GM23338 (cell line): ENCODE measurements at regions not wholly inside any gene's neighbourhood (a gene's known extent, or its start where the extent isn't known, plus 50 kb on each side); places are given as distances from the start of the nearest gene placed in this dataset.

ENCODE experiments used
- ATAC-seq: fragments of 200-7000 bp; cut with Tn5 transposase; 3 replicates; pipeline ENCODE4 v1.9.1; 2020
- DNase-seq: peaks from one replicate; pipeline ENCODE4 v3.0.0-alpha.2; 2015; ENCODE audit warnings: low spot score
- H2AFZ ChIP-seq: fragments of 200-600 bp; sonication (generic); 2 replicates; pipeline ENCODE4 v1.8.0; 2016; ENCODE audit warnings: antibody characterized with exemption, mild to moderate bottlenecking, moderate library complexity
- H3F3A ChIP-seq: fragments of 200-600 bp; sonication (generic); replicated peaks from 2 replicates; pipeline ENCODE4 v1.8.0; 2017; ENCODE audit warnings: antibody characterized with exemption, mixed run types, low read depth
- H3K27ac ChIP-seq: fragments of 200-600 bp; sonication (generic); 2 replicates; pipeline ENCODE4 v1.6.1; 2016; ENCODE audit warnings: low read depth
- H3K27me3 ChIP-seq: fragments of 200-600 bp; sonication (generic); 2 replicates; pipeline ENCODE4 v1.8.0; 2016; ENCODE audit warnings: mild to moderate bottlenecking, mixed run types, moderate library complexity; ENCODE audit not compliant: insufficient read depth
- H3K36me3 ChIP-seq: fragments of 200-600 bp; sonication (generic); 2 replicates; pipeline ENCODE4 v1.8.0; 2016; ENCODE audit warnings: mild to moderate bottlenecking; ENCODE audit not compliant: insufficient read depth
- H3K4me1 ChIP-seq: fragments of 200-600 bp; sonication (generic); 2 replicates; pipeline ENCODE4 v1.8.0; 2016; ENCODE audit warnings: mild to moderate bottlenecking, moderate library complexity; ENCODE audit not compliant: insufficient read depth
- H3K4me2 ChIP-seq: fragments of 200-600 bp; sonication (generic); 2 replicates; pipeline ENCODE4 v1.7.1; 2017; ENCODE audit warnings: mixed run types
- H3K4me3 ChIP-seq: fragments of 200-600 bp; sonication (generic); 2 replicates; pipeline ENCODE4 v1.6.1; 2016; ENCODE audit warnings: mixed run types
- H3K79me2 ChIP-seq: fragments of 200-600 bp; sonication (generic); replicated peaks from 2 replicates; pipeline ENCODE4 v1.8.0; 2017; ENCODE audit warnings: mild to moderate bottlenecking; ENCODE audit not compliant: insufficient read depth
- H3K9me2 ChIP-seq: fragments of 200-600 bp; sonication (generic); 2 replicates; pipeline ENCODE4 v1.8.0; 2017; ENCODE audit not compliant: insufficient read depth
- H4K20me1 ChIP-seq: fragments of 200-600 bp; sonication (generic); replicated peaks from 2 replicates; pipeline ENCODE4 v1.8.0; 2017; ENCODE audit warnings: mild to moderate bottlenecking; ENCODE audit not compliant: insufficient read depth
- H3K27ac Mint-ChIP-seq: 2 replicates; pipeline ENCODE4 v1.8.0; 2020; ENCODE audit warnings: inconsistent platforms, mild to moderate bottlenecking, moderate library complexity, mixed read lengths
- H3K27me3 Mint-ChIP-seq: 3 replicates; pipeline ENCODE4 v1.8.0; 2022; ENCODE audit warnings: low read depth, mild to moderate bottlenecking, moderate library complexity, mixed read lengths, inconsistent platforms; ENCODE audit not compliant: insufficient read depth, poor library complexity
- H3K36me3 Mint-ChIP-seq: 3 replicates; pipeline ENCODE4 v1.8.0; 2021; ENCODE audit warnings: low read depth, mild to moderate bottlenecking, inconsistent platforms, moderate library complexity, mixed read lengths
- H3K4me1 Mint-ChIP-seq: 3 replicates; pipeline ENCODE4 v1.8.0; 2020; ENCODE audit warnings: mild to moderate bottlenecking, inconsistent platforms, mixed read lengths
- H3K4me3 Mint-ChIP-seq: 3 replicates; pipeline ENCODE4 v1.8.0; 2021; ENCODE audit warnings: moderate library complexity, mild to moderate bottlenecking, inconsistent platforms, mixed read lengths
- H3K9me3 Mint-ChIP-seq: 3 replicates; pipeline ENCODE4 v1.8.0; 2020; ENCODE audit warnings: moderate library complexity, mild to moderate bottlenecking, inconsistent platforms, mixed read lengths
- CREB1 ChIP-seq: fragments of 250-450 bp; sonication (Bioruptor Pico); IDR thresholded peaks from 2 replicates; pipeline ENCODE4 v1.5.0; 2020; ENCODE audit warnings: low read depth, mild to moderate bottlenecking, moderate library complexity
- CTCF ChIP-seq, 2 experiments: fragments of 200-600 bp in 1 of 2; sonication (generic) in 1 of 2; conservative IDR thresholded peaks; 2 replicates each; pipeline versions ENCODE4 v1.5.1 to v1.6.1; 2016 to 2017; ENCODE audit warnings: antibody characterized with exemption in 2 of 2, low read depth in 2 of 2, mild to moderate bottlenecking in 2 of 2, moderate library complexity in 1 of 2
- EZH2phosphoT487 ChIP-seq: fragments of 200-600 bp; sonication (generic); IDR thresholded peaks from one replicate; pipeline ENCODE4 v1.8.1; 2018; ENCODE audit warnings: antibody characterized with exemption; ENCODE audit not compliant: unreplicated experiment
- NANOG ChIP-seq: IDR thresholded peaks from 2 replicates; pipeline ENCODE4 v1.6.1; 2016; ENCODE audit warnings: antibody characterized with exemption, borderline replicate concordance
- POLR2AphosphoS5 ChIP-seq: IDR thresholded peaks from 2 replicates; pipeline ENCODE4 v1.6.1; 2016; ENCODE audit warnings: antibody characterized with exemption, low read depth

DNA sequence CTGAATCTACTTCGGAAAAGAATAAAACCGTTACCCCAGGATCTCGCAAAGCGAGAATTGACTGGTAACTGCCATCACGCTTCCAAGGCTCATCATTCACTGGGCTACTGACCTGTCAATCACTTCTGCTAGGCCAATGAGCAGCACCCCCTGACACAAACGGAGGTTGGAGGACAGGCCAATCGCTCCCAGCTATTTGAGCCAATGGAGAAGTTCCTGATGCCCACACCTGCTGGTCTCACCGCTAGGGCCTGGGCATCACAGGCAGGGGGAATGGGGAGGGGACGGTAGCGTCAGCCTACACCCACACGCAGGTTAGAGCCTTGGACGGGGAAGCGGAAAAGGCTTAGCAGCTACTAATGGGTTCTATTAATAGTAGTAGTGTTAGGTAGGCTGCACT, 56.7 kb upstream of the CHST1 start:
- no peak overlapping the region for H3K4me3 ChIP-seq
- H3K4me1 ChIP-seq = peaks cover 31% of the 10 kb centered on the region
- no peak overlapping the region for H3K27ac ChIP-seq
- peak overlapping the region; percentile 72; the same call in 1 of the 2 replicates for H2AFZ ChIP-seq
- DNase-seq (peak; percentile 86), ATAC-seq (peak; percentile 71)
- Mint-ChIP-seq H3K4me1 (peaks cover 12% of the 10 kb centered on the region), H3K36me3 (no peaks in the 10 kb centered on the region), H3K9me3 (no peaks in the 10 kb centered on the region), H3K27ac (no peak overlapping the region), H3K27me3 (peaks cover 3% of the 10 kb centered on the region), H3K4me3 (no peak overlapping the region)
- H3K79me2 ChIP-seq = no peaks in the 10 kb centered on the region
- no peaks in the 10 kb centered on the region for H3K36me3 ChIP-seq
- H4K20me1 ChIP-seq = no peaks in the 10 kb centered on the region
- H3K27me3 ChIP-seq = no peaks in the 10 kb centered on the region
- H3F3A ChIP-seq = no peaks in the 10 kb centered on the region
- peaks cover 12% of the 10 kb centered on the region; the same call in 1 of the 2 replicates for H3K9me2 ChIP-seq
- H3K4me2 ChIP-seq = no peak overlapping the region
- TF ChIP-seq POLR2AphosphoS5 = no peak
- TF ChIP-seq CTCF (conservative IDR thresholded peaks at IDR 0.05; ENCODE audit: low read depth in 2 of 2) = no peak
- no peak for TF ChIP-seq NANOG
- TF ChIP-seq CREB1 (CRISPR knock-in tag) = no peak

DNA sequence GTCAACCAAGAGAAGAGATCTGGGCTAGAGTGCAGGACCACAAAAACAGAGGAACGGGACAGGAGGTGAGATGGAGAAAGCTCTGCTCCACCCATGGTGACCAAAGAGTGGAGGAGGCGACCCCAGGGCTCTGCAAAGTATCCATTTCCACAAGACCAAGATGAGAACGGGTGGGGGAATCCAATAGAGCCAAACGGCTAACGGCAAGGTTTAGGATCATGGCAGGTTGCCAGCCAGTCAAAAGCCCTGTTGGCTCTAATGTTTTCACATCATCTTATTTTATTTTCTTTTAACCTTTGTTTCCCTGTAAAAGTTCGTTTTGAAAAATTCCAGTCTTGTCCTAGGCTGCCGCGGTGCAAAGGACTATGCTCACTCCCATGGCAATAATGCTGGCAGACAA, 52.1 kb upstream of the CHST1 start:
- no peaks in the 10 kb centered on the region for H3K27me3 ChIP-seq
- H3K4me1 Mint-ChIP-seq = 0 out of 3 replicates have a peak, but pooled peaks cover 3% of the 10 kb centered on the region

More for the DNA sequence above, 52.1 kb upstream of the CHST1 start:
- ATAC-seq = no peak
- Histone ChIP-seq H3K4me2 (no peak overlapping the region), H3K9me2 (peaks cover 18% of the 10 kb centered on the region; the same call in 1 of the 2 replicates), H3K4me1 (peaks cover 1% of the 10 kb centered on the region; the same call in 1 of the 2 replicates), H3K27ac (no peak overlapping the region), H3F3A (no peaks in the 10 kb centered on the region), H3K79me2 (no peaks in the 10 kb centered on the region), H2AFZ (peak overlapping the region; percentile 66; the same call in 1 of the 2 replicates), H3K4me3 (no peak overlapping the region), H3K36me3 (no peaks in the 10 kb centered on the region), H4K20me1 (no peaks in the 10 kb centered on the region)
- no peak overlapping the region for H3K27ac Mint-ChIP-seq
- H3K36me3 Mint-ChIP-seq = no peaks in the 10 kb centered on the region
- no peaks in the 10 kb centered on the region for H3K9me3 Mint-ChIP-seq
- DNase-seq = no peak
- TF ChIP-seq EZH2phosphoT487 = no peak
- TF ChIP-seq CTCF (conservative IDR thresholded peaks at IDR 0.05; ENCODE audit: low read depth in 2 of 2) = no peak
- no peak overlapping the region for H3K4me3 Mint-ChIP-seq
- peaks cover 6% of the 10 kb centered on the region for H3K27me3 Mint-ChIP-seq
